Gastrocnemius medialis (tissue), 4 donors: ENCODE measurements at regions not wholly inside any gene's neighbourhood (a gene's known extent, or its start where the extent isn't known, plus 50 kb on each side); places are given as distances from the start of the nearest gene placed in this dataset.

Experiments used
- ATAC-seq, 2 donors: fragments of 150-250 bp; one replicate each; pipeline ENCODE4 v1.9.1; 2016
- DNase-seq, 2 donors: peaks; one replicate each; pipeline ENCODE4 v3.0.0-alpha.2; 2019
- H3K27ac ChIP-seq, 4 donors: fragments of 200-600 bp; sonication (generic); 1 replicate in 1 of 4; 2 replicates in 3 of 4; pipeline ENCODE4 v1.5.1; 2016 to 2018; ENCODE audit warnings: mild to moderate bottlenecking in 2 of 4, moderate library complexity in 1 of 4
- H3K27me3 ChIP-seq, 3 donors: fragments of 200-600 bp; sonication (generic) in 2 of 3; 1 replicate in 1 of 3; 2 replicates in 2 of 3; pipeline versions ENCODE4 v1.5.1 to v1.6.0; 2016 to 2019; ENCODE audit warnings: mild to moderate bottlenecking in 1 of 3, moderate library complexity in 1 of 3
- H3K36me3 ChIP-seq, 2 donors: fragments of 200-600 bp; sonication (generic) in 1 of 2; one replicate each; pipeline ENCODE4 v1.5.1; 2017 to 2018
- H3K4me1 ChIP-seq, 2 donors: fragments of 200-600 bp; sonication (generic) in 1 of 2; one replicate each; pipeline ENCODE4 v1.5.1; 2016 to 2017; ENCODE audit warnings: mild to moderate bottlenecking in 2 of 2
- H3K4me3 ChIP-seq, 4 donors: fragments of 200-600 bp; sonication (generic) in 3 of 4; 1 replicate in 1 of 4; 2 replicates in 3 of 4; pipeline ENCODE4 v1.5.1; 2016 to 2019; ENCODE audit warnings: mild to moderate bottlenecking in 2 of 4
- H3K9me3 ChIP-seq, 3 donors: fragments of 200-600 bp; sonication (generic) in 2 of 3; 1 replicate in 1 of 3; 2 replicates in 2 of 3; pipeline ENCODE4 v1.5.1; 2016 to 2019
- POLR2A ChIP-seq, 2 donors: fragments of 450-650 bp; IDR thresholded peaks; one replicate each; pipeline ENCODE4 v1.6.1; 2017; ENCODE audit warnings: antibody characterized with exemption in 2 of 2, mild to moderate bottlenecking in 2 of 2, moderate library complexity in 2 of 2
- in situ Hi-C, 4 donors: fragments of 200-750 bp; cut with MboI; loops; one replicate each; pipeline versions ENCODE4 v1.15.0 to v1.8.0; 2017; ENCODE audit warnings: low sequenced_read_pairs in 4 of 4
- intact Hi-C: fragments of 100-400 bp; cut with DNase I; formaldehyde crosslinking; loops from one replicate; pipeline ENCODE4 v1.15.1; 2023; ENCODE audit warnings: low total_unique reads
- TF ChIP-seq, protein P1 (sequence below), 5 experiments: fragments of 450-650 bp in 3 of 5; fragments of 200-600 bp in 2 of 5; sonication (generic) in 2 of 5; IDR thresholded peaks in 4 of 5; conservative IDR thresholded peaks in 1 of 5; 1 replicate in 4 of 5; 2 replicates in 1 of 5; pipeline ENCODE4 v1.5.1; 2016 to 2019; ENCODE audit warnings: antibody characterized with exemption in 5 of 5, mild to moderate bottlenecking in 3 of 5, moderate library complexity in 3 of 5

DNA sequence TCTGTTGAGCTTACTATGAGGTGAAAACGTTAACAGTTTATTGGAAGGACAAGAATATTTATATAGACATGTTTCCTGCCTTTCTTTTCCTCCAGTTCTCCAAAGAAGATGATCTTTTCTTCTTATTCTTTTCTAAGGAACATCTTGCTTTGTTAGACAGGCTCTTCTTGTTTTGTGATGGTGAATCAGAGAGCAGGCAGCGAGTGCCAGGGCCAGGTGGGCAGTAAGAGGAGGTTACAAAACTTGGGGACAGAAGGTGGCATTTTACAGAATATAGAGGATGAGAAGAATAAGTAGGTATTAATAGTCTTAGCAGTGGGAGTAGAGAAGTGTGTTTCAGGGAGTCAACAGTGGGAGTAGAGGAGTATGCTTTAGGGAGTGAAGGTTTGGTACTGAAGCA lies 223.6 kb downstream of the ARL4A start:
- Histone ChIP-seq H3K4me1 (no peaks in the 10 kb centered on the region), H3K27me3 (no peaks in the 10 kb centered on the region), H3K36me3 (no peaks in the 10 kb centered on the region), H3K4me3 (no peak overlapping the region), H3K9me3 (no peaks in the 10 kb centered on the region), H3K27ac (no peak overlapping the region)
- DNase-seq, result no peak
- no peak for ATAC-seq
- intact Hi-C loops, result no loop called here
- no peak for TF ChIP-seq POLR2A (IDR thresholded peaks at IDR 0.05)
- TF ChIP-seq, protein P1, sequence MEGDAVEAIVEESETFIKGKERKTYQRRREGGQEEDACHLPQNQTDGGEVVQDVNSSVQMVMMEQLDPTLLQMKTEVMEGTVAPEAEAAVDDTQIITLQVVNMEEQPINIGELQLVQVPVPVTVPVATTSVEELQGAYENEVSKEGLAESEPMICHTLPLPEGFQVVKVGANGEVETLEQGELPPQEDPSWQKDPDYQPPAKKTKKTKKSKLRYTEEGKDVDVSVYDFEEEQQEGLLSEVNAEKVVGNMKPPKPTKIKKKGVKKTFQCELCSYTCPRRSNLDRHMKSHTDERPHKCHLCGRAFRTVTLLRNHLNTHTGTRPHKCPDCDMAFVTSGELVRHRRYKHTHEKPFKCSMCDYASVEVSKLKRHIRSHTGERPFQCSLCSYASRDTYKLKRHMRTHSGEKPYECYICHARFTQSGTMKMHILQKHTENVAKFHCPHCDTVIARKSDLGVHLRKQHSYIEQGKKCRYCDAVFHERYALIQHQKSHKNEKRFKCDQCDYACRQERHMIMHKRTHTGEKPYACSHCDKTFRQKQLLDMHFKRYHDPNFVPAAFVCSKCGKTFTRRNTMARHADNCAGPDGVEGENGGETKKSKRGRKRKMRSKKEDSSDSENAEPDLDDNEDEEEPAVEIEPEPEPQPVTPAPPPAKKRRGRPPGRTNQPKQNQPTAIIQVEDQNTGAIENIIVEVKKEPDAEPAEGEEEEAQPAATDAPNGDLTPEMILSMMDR (IDR thresholded peaks at IDR 0.05 in 4 of 5, conservative IDR thresholded peaks at IDR 0.05 in 1 of 5), result no peak
- in situ Hi-C loops, result no loop called here

GRCh38 chr7:12913002-12913401 lies 225.6 kb downstream of the ARL4A start:
- no peaks in the 10 kb centered on the region for H3K27me3 ChIP-seq
- no peak for DNase-seq
- TF ChIP-seq, protein P1 (IDR thresholded peaks at IDR 0.05 in 4 of 5, conservative IDR thresholded peaks at IDR 0.05 in 1 of 5), result no peak
- no peak for TF ChIP-seq POLR2A (IDR thresholded peaks at IDR 0.05)
- ATAC-seq, result no peak
- H3K27ac ChIP-seq, result no peak overlapping the region
- H3K36me3 ChIP-seq, result no peaks in the 10 kb centered on the region
- no peaks in the 10 kb centered on the region for H3K4me1 ChIP-seq
- in situ Hi-C loops, result no loop called here
- intact Hi-C loops, result no loop called here
- H3K9me3 ChIP-seq, result no peaks in the 10 kb centered on the region
- no peak overlapping the region for H3K4me3 ChIP-seq

DNA sequence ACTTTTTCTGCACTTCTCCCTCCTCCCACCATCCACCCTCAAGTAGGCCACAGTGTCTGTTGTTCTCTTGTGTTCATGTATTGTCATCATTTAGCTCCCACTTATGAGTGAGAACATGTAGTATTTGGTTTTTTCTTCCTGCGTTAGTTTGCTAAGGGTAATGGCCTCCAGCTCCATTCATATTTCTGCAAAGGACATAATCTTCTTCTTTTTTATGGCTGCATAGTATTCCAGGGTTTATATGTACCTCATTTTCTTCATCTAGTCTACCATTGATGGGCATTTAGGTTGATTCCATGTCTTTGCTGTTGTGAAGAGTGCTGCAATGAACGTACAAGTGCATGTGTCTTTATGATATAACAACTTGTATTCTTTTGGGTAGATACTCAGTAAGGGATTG lies 230.4 kb downstream of the ARL4A start:
- in situ Hi-C loops (no loop called here), intact Hi-C loops (no loop called here)
- Histone ChIP-seq H3K4me1 (no peaks in the 10 kb centered on the region), H3K36me3 (no peaks in the 10 kb centered on the region), H3K4me3 (no peak overlapping the region), H3K9me3 (no peaks in the 10 kb centered on the region), H3K27me3 (no peaks in the 10 kb centered on the region), H3K27ac (no peak overlapping the region)
- DNase-seq (no peak), ATAC-seq (no peak)
- TF ChIP-seq POLR2A (IDR thresholded peaks at IDR 0.05), result no peak
- TF ChIP-seq, protein P1 (IDR thresholded peaks at IDR 0.05 in 4 of 5, conservative IDR thresholded peaks at IDR 0.05 in 1 of 5), result no peak

GRCh38 chr7:12921751-12922345 lies 234.4 kb downstream of the ARL4A start:
- Histone ChIP-seq H3K36me3 (no peaks in the 10 kb centered on the region), H3K27ac (no peak overlapping the region), H3K27me3 (no peaks in the 10 kb centered on the region), H3K9me3 (no peaks in the 10 kb centered on the region), H3K4me3 (no peak overlapping the region), H3K4me1 (no peaks in the 10 kb centered on the region)
- ATAC-seq (no peak), DNase-seq (no peak)
- in situ Hi-C loops, result no loop called here
- intact Hi-C loops, result no loop called here
- TF ChIP-seq POLR2A (IDR thresholded peaks at IDR 0.05), result no peak

DNA sequence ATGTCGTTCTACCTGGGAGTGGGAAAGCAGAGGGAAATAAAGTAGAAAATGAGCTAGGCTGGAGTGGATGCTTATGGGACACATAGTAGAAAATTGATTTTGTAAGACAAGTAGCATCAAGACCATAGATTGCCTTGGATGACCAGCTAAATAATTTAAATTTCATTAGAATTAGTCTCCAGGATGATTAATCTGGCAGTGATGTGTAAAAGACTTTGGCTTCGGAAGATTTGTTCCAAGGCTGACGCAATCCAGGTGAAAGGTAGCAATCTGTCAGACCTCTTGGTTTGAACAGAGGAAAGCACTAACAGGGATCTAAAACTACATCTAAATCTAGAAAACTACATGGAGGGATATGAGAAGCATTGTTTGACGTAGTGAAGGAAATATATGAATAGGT lies 236.5 kb downstream of the ARL4A start:
- Histone ChIP-seq H3K27me3 (no peaks in the 10 kb centered on the region), H3K4me1 (no peaks in the 10 kb centered on the region), H3K27ac (no peak overlapping the region), H3K36me3 (no peaks in the 10 kb centered on the region), H3K4me3 (no peak overlapping the region), H3K9me3 (no peaks in the 10 kb centered on the region)
- in situ Hi-C loops (no loop called here), intact Hi-C loops (no loop called here)
- DNase-seq, result no peak
- TF ChIP-seq, protein P1 (IDR thresholded peaks at IDR 0.05 in 4 of 5, conservative IDR thresholded peaks at IDR 0.05 in 1 of 5), result no peak
- no peak for TF ChIP-seq POLR2A (IDR thresholded peaks at IDR 0.05)
- ATAC-seq, result no peak
